ENCODE measurements at regions not wholly inside any gene's neighbourhood (a gene's known extent, or its start where the extent isn't known, plus 50 kb on each side); places are given as distances from the start of the nearest gene placed in this dataset.

DNA sequence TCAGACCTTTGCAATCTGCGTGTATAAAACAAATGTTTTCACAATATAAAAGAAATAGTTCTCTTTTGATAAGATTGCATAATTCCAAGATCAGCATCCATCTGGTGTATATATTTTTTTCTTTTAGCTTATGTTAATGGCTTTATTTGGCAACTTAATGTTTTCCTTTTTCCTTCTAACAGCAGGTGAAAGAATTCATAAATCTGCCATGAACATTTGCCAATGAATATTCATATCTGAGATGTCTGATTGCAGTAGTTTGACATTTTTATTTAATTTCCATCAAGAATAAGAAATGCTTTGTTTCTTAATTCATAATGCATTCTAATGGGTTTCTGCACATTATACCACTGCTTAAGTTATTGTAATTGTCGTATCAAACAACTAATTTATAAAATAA lies 184.4 kb upstream of the ROBO2 start:
- no peak for TF ChIP-seq ZNF70 (CRISPR knock-in tag; IDR thresholded peaks at IDR 0.05)
- no peak for TF ChIP-seq OSR1 (CRISPR knock-in tag; IDR thresholded peaks at IDR 0.05)
- no peak for TF ChIP-seq ZFP30 (CRISPR knock-in tag; IDR thresholded peaks at IDR 0.05)
- ATAC-seq: no peak

DNA sequence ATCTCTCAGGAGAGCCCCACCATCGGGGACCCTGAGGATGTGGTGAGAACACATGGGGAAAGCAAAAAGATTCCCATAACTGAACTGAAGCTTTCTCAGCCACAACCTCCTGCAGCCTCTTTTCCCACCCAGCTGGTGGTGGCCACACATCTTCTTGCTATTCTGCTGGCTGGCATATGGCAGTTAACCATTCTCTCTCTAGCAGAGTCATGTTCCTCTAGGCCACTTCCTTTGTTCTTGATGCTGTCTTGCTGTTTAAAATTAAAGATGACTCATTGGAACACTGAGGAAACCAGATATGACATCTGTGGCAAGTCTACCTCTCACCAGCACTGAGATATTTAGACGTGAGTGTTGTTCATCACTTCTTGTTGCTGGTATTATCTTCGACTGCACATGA lies 180.3 kb upstream of the ROBO2 start:
- ATAC-seq: no peak

DNA sequence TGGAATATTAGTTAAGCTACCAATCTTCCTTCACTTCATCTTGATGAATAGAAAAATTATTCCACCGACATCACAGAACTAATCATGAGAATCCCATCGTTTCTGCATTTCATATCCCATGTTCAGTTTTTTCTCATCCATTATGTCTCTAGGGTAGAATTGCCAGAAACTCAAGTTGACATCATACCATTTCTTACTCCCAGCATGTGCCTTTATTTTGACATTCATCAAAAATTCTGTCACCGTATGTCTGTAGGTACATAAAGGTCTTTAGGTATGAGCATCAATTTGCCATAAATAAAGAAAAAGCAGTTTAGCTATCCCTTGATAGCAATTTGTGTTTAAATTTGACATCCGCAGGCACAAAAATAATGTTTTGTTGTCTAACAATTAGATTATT lies 175.5 kb upstream of the ROBO2 start:
- ATAC-seq: no peak
- TF ChIP-seq BACH2 (CRISPR knock-in tag; IDR thresholded peaks at IDR 0.05; ENCODE audit: borderline replicate concordance): no peak
- TF ChIP-seq TCF4 (CRISPR knock-in tag; IDR thresholded peaks at IDR 0.05; ENCODE audit: borderline replicate concordance): no peak
- TF ChIP-seq ZNF8 (CRISPR knock-in tag; IDR thresholded peaks at IDR 0.05): no peak

More for the DNA sequence above, 180.3 kb upstream of the ROBO2 start:
- no peak for TF ChIP-seq ZFP30 (CRISPR knock-in tag; IDR thresholded peaks at IDR 0.05)
- TF ChIP-seq, protein P1, sequence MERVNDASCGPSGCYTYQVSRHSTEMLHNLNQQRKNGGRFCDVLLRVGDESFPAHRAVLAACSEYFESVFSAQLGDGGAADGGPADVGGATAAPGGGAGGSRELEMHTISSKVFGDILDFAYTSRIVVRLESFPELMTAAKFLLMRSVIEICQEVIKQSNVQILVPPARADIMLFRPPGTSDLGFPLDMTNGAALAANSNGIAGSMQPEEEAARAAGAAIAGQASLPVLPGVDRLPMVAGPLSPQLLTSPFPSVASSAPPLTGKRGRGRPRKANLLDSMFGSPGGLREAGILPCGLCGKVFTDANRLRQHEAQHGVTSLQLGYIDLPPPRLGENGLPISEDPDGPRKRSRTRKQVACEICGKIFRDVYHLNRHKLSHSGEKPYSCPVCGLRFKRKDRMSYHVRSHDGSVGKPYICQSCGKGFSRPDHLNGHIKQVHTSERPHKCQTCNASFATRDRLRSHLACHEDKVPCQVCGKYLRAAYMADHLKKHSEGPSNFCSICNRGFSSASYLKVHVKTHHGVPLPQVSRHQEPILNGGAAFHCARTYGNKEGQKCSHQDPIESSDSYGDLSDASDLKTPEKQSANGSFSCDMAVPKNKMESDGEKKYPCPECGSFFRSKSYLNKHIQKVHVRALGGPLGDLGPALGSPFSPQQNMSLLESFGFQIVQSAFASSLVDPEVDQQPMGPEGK (CRISPR knock-in tag; IDR thresholded peaks at IDR 0.05; ENCODE audit: borderline replicate concordance): no peak
- TF ChIP-seq ZNF565 (CRISPR knock-in tag; conservative IDR thresholded peaks at IDR 0.05; ENCODE audit: low read depth): no peak
- no peak for TF ChIP-seq SNAI2 (CRISPR knock-in tag; IDR thresholded peaks at IDR 0.05)
- no peak for TF ChIP-seq CSDC2 (CRISPR knock-in tag; IDR thresholded peaks at IDR 0.05)
- no peak for TF ChIP-seq BACH2 (CRISPR knock-in tag; IDR thresholded peaks at IDR 0.05; ENCODE audit: borderline replicate concordance)
- no peak for TF ChIP-seq ARNTL (CRISPR knock-in tag; IDR thresholded peaks at IDR 0.05; ENCODE audit: borderline replicate concordance, low read depth)
- TF ChIP-seq, protein P2, sequence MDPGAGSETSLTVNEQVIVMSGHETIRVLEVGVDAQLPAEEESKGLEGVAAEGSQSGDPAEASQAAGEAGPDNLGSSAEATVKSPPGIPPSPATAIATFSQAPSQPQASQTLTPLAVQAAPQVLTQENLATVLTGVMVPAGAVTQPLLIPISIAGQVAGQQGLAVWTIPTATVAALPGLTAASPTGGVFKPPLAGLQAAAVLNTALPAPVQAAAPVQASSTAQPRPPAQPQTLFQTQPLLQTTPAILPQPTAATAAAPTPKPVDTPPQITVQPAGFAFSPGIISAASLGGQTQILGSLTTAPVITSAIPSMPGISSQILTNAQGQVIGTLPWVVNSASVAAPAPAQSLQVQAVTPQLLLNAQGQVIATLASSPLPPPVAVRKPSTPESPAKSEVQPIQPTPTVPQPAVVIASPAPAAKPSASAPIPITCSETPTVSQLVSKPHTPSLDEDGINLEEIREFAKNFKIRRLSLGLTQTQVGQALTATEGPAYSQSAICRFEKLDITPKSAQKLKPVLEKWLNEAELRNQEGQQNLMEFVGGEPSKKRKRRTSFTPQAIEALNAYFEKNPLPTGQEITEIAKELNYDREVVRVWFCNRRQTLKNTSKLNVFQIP (CRISPR knock-in tag; IDR thresholded peaks at IDR 0.05; ENCODE audit: borderline replicate concordance, low read depth): no peak
- no peak for TF ChIP-seq PPARA (CRISPR knock-in tag; IDR thresholded peaks at IDR 0.05; ENCODE audit: borderline replicate concordance)
- no peak for TF ChIP-seq OSR1 (CRISPR knock-in tag; IDR thresholded peaks at IDR 0.05)
- TF ChIP-seq ESRRG (CRISPR knock-in tag; IDR thresholded peaks at IDR 0.05): no peak

DNA sequence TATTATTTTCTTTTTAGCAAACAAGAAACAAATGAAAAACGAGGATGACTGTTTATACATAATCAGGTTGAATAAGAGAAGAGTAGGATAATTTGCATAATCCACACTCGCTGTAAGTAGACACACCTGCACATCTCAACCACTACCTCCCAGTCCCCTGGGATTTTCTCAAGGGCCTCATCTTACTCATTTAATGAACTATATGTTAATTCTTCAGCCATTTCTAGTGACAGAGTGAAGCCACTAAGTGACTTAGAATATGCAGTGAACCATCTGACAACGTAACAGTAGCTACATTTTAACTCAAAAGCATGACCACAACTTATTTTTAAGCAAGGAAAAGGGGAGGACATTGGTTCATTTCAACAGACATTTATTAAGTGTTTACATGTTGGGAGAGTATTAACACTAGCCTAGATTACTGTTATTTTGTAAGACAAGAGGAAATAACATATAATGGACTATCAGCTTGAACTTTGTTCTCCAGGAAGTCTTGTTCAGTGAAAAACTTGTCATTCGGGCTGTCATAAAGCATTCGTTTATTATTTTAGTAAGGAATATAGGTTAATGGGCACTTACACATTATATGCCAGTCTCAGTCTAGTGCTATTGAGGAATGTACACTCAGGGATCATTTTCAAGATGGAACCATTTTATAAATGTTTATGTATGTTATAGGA lies 173.0 kb upstream of the ROBO2 start:
- no peak for ATAC-seq

More for the DNA sequence above, 173.0 kb upstream of the ROBO2 start:
- TF ChIP-seq PPARA (CRISPR knock-in tag; IDR thresholded peaks at IDR 0.05; ENCODE audit: borderline replicate concordance) (no peak), ZFP30 (CRISPR knock-in tag; IDR thresholded peaks at IDR 0.05) (no peak), TOX (CRISPR knock-in tag; IDR thresholded peaks at IDR 0.05; ENCODE audit: borderline replicate concordance) (no peak), ZNF565 (CRISPR knock-in tag; conservative IDR thresholded peaks at IDR 0.05; ENCODE audit: low read depth) (no peak), CSDC2 (CRISPR knock-in tag; IDR thresholded peaks at IDR 0.05) (no peak), ARNTL (CRISPR knock-in tag; IDR thresholded peaks at IDR 0.05; ENCODE audit: borderline replicate concordance, low read depth) (no peak), RARB (CRISPR knock-in tag; IDR thresholded peaks at IDR 0.05) (no peak), OSR1 (CRISPR knock-in tag; IDR thresholded peaks at IDR 0.05) (no peak), SNAI2 (CRISPR knock-in tag; IDR thresholded peaks at IDR 0.05) (no peak), BACH2 (CRISPR knock-in tag; IDR thresholded peaks at IDR 0.05; ENCODE audit: borderline replicate concordance) (no peak), TCF4 (CRISPR knock-in tag; IDR thresholded peaks at IDR 0.05; ENCODE audit: borderline replicate concordance) (no peak), ZNF8 (CRISPR knock-in tag; IDR thresholded peaks at IDR 0.05) (no peak), ZFP3 (CRISPR knock-in tag; IDR thresholded peaks at IDR 0.05) (no peak)
- TF ChIP-seq, protein P3, sequence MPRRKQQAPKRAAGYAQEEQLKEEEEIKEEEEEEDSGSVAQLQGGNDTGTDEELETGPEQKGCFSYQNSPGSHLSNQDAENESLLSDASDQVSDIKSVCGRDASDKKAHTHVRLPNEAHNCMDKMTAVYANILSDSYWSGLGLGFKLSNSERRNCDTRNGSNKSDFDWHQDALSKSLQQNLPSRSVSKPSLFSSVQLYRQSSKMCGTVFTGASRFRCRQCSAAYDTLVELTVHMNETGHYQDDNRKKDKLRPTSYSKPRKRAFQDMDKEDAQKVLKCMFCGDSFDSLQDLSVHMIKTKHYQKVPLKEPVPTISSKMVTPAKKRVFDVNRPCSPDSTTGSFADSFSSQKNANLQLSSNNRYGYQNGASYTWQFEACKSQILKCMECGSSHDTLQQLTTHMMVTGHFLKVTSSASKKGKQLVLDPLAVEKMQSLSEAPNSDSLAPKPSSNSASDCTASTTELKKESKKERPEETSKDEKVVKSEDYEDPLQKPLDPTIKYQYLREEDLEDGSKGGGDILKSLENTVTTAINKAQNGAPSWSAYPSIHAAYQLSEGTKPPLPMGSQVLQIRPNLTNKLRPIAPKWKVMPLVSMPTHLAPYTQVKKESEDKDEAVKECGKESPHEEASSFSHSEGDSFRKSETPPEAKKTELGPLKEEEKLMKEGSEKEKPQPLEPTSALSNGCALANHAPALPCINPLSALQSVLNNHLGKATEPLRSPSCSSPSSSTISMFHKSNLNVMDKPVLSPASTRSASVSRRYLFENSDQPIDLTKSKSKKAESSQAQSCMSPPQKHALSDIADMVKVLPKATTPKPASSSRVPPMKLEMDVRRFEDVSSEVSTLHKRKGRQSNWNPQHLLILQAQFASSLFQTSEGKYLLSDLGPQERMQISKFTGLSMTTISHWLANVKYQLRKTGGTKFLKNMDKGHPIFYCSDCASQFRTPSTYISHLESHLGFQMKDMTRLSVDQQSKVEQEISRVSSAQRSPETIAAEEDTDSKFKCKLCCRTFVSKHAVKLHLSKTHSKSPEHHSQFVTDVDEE (CRISPR knock-in tag; IDR thresholded peaks at IDR 0.05): no peak
- TF ChIP-seq, protein P4, sequence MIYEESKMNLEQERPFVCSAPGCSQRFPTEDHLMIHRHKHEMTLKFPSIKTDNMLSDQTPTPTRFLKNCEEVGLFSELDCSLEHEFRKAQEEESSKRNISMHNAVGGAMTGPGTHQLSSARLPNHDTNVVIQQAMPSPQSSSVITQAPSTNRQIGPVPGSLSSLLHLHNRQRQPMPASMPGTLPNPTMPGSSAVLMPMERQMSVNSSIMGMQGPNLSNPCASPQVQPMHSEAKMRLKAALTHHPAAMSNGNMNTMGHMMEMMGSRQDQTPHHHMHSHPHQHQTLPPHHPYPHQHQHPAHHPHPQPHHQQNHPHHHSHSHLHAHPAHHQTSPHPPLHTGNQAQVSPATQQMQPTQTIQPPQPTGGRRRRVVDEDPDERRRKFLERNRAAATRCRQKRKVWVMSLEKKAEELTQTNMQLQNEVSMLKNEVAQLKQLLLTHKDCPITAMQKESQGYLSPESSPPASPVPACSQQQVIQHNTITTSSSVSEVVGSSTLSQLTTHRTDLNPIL (CRISPR knock-in tag; IDR thresholded peaks at IDR 0.05; ENCODE audit: low read depth): no peak

Data from SK-N-SH treated with all-trans-retinoic acid at 6 μM for 48 hours (cell line).